ENCODE measurements at regions not wholly inside any gene's neighbourhood (a gene's known extent, or its start where the extent isn't known, plus 50 kb on each side); places are given as distances from the start of the nearest gene placed in this dataset.
A peak's percentile ranks its signal among the peaks of the same experiment; 100 is the strongest.

DNA sequence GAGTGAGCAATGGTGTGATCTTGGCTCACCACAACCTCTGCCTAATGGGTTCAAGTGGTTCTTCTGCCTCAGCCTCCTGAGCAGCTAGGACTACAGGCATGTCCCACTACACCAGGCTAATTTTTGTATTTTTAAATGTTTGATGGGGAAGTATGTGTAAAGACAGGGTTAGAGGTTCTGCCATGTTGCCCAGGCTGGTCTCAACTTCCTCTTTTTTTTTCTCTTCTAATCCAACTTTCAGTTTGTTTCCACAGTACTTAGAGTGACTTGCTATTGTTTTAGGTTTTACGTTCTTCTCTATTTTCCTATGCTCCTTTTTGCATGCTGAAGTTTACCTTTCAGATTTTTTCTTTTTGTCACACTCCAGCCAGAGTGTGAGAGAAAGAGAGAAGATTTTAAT is 1433.0 kb downstream of the UQCRFS1 start:
- Histone ChIP-seq H3K27ac (no peak overlapping the region), H3K4me1 (no peaks in the 10 kb centered on the region), H3K36me3 (no peaks in the 10 kb centered on the region), H3K9me3 (no peaks in the 10 kb centered on the region), H3K4me3 (no peak overlapping the region), H3K27me3 (no peaks in the 10 kb centered on the region)
- TF ChIP-seq, protein P1, sequence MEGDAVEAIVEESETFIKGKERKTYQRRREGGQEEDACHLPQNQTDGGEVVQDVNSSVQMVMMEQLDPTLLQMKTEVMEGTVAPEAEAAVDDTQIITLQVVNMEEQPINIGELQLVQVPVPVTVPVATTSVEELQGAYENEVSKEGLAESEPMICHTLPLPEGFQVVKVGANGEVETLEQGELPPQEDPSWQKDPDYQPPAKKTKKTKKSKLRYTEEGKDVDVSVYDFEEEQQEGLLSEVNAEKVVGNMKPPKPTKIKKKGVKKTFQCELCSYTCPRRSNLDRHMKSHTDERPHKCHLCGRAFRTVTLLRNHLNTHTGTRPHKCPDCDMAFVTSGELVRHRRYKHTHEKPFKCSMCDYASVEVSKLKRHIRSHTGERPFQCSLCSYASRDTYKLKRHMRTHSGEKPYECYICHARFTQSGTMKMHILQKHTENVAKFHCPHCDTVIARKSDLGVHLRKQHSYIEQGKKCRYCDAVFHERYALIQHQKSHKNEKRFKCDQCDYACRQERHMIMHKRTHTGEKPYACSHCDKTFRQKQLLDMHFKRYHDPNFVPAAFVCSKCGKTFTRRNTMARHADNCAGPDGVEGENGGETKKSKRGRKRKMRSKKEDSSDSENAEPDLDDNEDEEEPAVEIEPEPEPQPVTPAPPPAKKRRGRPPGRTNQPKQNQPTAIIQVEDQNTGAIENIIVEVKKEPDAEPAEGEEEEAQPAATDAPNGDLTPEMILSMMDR (IDR thresholded peaks at IDR 0.05), result no peak
- DNase-seq (no peak), ATAC-seq (no peak)
- intact Hi-C loops (cut with DNase I), result no loop called here

GRCh38 chr19:27777726-27778125 is 1435.2 kb downstream of the UQCRFS1 start:
- intact Hi-C loops (cut with DNase I), result no loop called here
- no peaks in the 10 kb centered on the region for H3K4me1 ChIP-seq
- DNase-seq, result no peak
- no peaks in the 10 kb centered on the region for H3K9me3 ChIP-seq
- no peaks in the 10 kb centered on the region for H3K27me3 ChIP-seq
- H3K4me3 ChIP-seq, result no peak overlapping the region
- TF ChIP-seq, protein P1 (IDR thresholded peaks at IDR 0.05), result no peak
- ATAC-seq, result no peak
- H3K36me3 ChIP-seq, result no peaks in the 10 kb centered on the region
- no peak overlapping the region for H3K27ac ChIP-seq

DNA sequence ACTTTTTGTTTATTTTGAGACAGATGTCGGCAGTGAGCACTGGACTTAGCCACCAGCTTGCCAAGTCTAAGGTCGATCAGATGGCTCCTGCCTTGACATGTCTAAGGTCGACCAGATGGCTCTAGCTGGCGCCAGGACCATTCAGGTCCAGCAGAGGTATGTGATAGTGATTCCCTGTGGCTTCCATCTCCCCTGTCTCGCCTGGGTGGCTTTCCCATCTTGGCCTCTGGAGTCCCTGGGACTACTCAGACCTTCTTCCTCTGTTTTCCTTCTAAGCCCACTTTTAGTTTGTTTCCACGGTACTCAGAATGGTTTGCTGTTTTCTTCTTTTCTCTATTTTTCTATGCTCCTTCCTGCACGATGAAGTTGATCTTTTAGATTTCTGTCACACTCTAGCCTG is 1435.7 kb downstream of the UQCRFS1 start:
- intact Hi-C loops (cut with DNase I), result no loop called here
- TF ChIP-seq, protein P1 (IDR thresholded peaks at IDR 0.05), result no peak

GRCh38 chr19:27776524-27776923 is 1436.4 kb downstream of the UQCRFS1 start:
- TF ChIP-seq, protein P1 (IDR thresholded peaks at IDR 0.05), result no peak
- no peak for DNase-seq
- Histone ChIP-seq H3K27me3 (no peaks in the 10 kb centered on the region), H3K4me3 (no peak overlapping the region), H3K4me1 (no peaks in the 10 kb centered on the region), H3K9me3 (no peaks in the 10 kb centered on the region), H3K36me3 (no peaks in the 10 kb centered on the region), H3K27ac (no peak overlapping the region)
- intact Hi-C loops (cut with DNase I), result no loop called here
- ATAC-seq, result no peak

More for the DNA sequence above, 1435.7 kb downstream of the UQCRFS1 start:
- Histone ChIP-seq H3K4me3 (no peak overlapping the region), H3K9me3 (no peaks in the 10 kb centered on the region), H3K27ac (no peak overlapping the region), H3K4me1 (no peaks in the 10 kb centered on the region), H3K36me3 (no peaks in the 10 kb centered on the region), H3K27me3 (no peaks in the 10 kb centered on the region)
- DNase-seq (no peak), ATAC-seq (no peak)

- peak; percentile 46 for ATAC-seq
- intact Hi-C loops (cut with DNase I), result no loop called here
- TF ChIP-seq, protein P1 (IDR thresholded peaks at IDR 0.05), result no peak
- DNase-seq, result no peak
- H3K36me3 ChIP-seq, result no peaks in the 10 kb centered on the region
- H3K4me3 ChIP-seq, result no peak overlapping the region
- H3K9me3 ChIP-seq, result no peaks in the 10 kb centered on the region
- H3K27me3 ChIP-seq, result no peaks in the 10 kb centered on the region
- H3K27ac ChIP-seq, result no peak overlapping the region
- no peaks in the 10 kb centered on the region for H3K4me1 ChIP-seq
Observed at GRCh38 chr19:27776020-27776419, 1436.9 kb downstream of the UQCRFS1 start.

- H3K27ac ChIP-seq, result no peak overlapping the region
- no peaks in the 10 kb centered on the region for H3K27me3 ChIP-seq
- DNase-seq, result no peak
- TF ChIP-seq, protein P1 (IDR thresholded peaks at IDR 0.05), result no peak
- no peaks in the 10 kb centered on the region for H3K4me1 ChIP-seq
- intact Hi-C loops (cut with DNase I), result no loop called here
- no peak overlapping the region for H3K4me3 ChIP-seq
- no peak for ATAC-seq
- H3K36me3 ChIP-seq, result no peaks in the 10 kb centered on the region
- no peaks in the 10 kb centered on the region for H3K9me3 ChIP-seq
Observed at GRCh38 chr19:27775395-27775794, 1437.6 kb downstream of the UQCRFS1 start.

All from upper lobe of right lung (tissue), 1 donor.